PC-3 (cell line): ENCODE measurements at regions not wholly inside any gene's neighbourhood (a gene's known extent, or its start where the extent isn't known, plus 50 kb on each side); places are given as distances from the start of the nearest gene placed in this dataset.

Experiments used
- ATAC-seq: fragments of 200-7000 bp; cut with Tn5 transposase; 2 replicates; pipeline ENCODE4 v1.9.1; 2020; ENCODE audit warnings: mild to moderate bottlenecking, moderate library complexity
- BruUV-seq: library from RNA; stranded (reverse); fragments of 400-500 nt; replicated peaks from 2 replicates; lab custom pipeline; 2021; lab: Mats Ljungman, UMichigan
- CTCF ChIA-PET: fragments of 300-600 bp; sonication (Branson Sonifier 250); formaldehyde crosslinking; loops from one replicate; lab custom pipeline; 2022; ENCODE audit warnings: antibody characterized with exemption; lab: Charles Lee
- POLR2A ChIA-PET: fragments of 300-600 bp; sonication (Branson Sonifier 250); formaldehyde crosslinking; loops from one replicate; lab custom pipeline; 2022; ENCODE audit warnings: antibody characterized with exemption; ENCODE audit not compliant: unreplicated experiment; lab: Charles Lee
- DNase-seq: peaks from one replicate; pipeline ENCODE4 v3.0.0-alpha.2; 2015
- H2AFZ ChIP-seq: fragments of 300-600 bp; sonication (generic); 2 replicates; pipeline ENCODE4 v1.6.0; 2016; ENCODE audit warnings: antibody characterized with exemption, low read length
- H3F3A ChIP-seq: fragments of 300-600 bp; sonication (generic); one replicate; pipeline ENCODE4 v1.6.0; 2017; ENCODE audit warnings: antibody characterized with exemption, low read length, control low read depth, mild to moderate bottlenecking; ENCODE audit not compliant: unreplicated experiment
- H3K27ac ChIP-seq: fragments of 300-600 bp; sonication (generic); 2 replicates; pipeline ENCODE4 v1.5.1; 2016; ENCODE audit warnings: mild to moderate bottlenecking, low read length
- H3K27me3 ChIP-seq: fragments of 300-600 bp; sonication (generic); 2 replicates; pipeline ENCODE4 v1.6.1; 2016; ENCODE audit warnings: low read length, mixed read lengths
- H3K36me3 ChIP-seq: fragments of 300-600 bp; sonication (generic); 2 replicates; pipeline ENCODE4 v1.6.1; 2016; ENCODE audit warnings: low read depth, mixed run types, low read length, mixed read lengths
- H3K4me1 ChIP-seq: fragments of 300-600 bp; sonication (generic); 2 replicates; pipeline ENCODE4 v1.5.1; 2016; ENCODE audit warnings: low read length; ENCODE audit not compliant: insufficient read depth
- H3K4me2 ChIP-seq: fragments of 300-600 bp; sonication (generic); 2 replicates; pipeline ENCODE4 v1.6.0; 2016; ENCODE audit warnings: low read length
- H3K4me3 ChIP-seq: fragments of 300-600 bp; sonication (generic); 2 replicates; pipeline ENCODE4 v1.5.1; 2016; ENCODE audit warnings: mild to moderate bottlenecking, low read length, mixed read lengths
- H3K79me2 ChIP-seq: fragments of 300-600 bp; sonication (generic); 2 replicates; pipeline ENCODE4 v1.6.1; 2017; ENCODE audit warnings: low read length, mixed read lengths
- H3K9ac ChIP-seq: fragments of 300-600 bp; sonication (generic); 2 replicates; pipeline ENCODE4 v1.6.0; 2016; ENCODE audit warnings: mild to moderate bottlenecking, low read length
- H3K9me2 ChIP-seq: fragments of 300-600 bp; sonication (generic); replicated peaks from 2 replicates; pipeline ENCODE4 v1.6.1; 2016; ENCODE audit warnings: mixed run types, low read length, mixed read lengths
- H3K9me3 ChIP-seq: fragments of 300-600 bp; sonication (generic); 2 replicates; pipeline ENCODE4 v1.6.1; 2016; ENCODE audit warnings: low read length, mixed read lengths
- H4K20me1 ChIP-seq: fragments of 300-600 bp; sonication (generic); 2 replicates; pipeline ENCODE4 v1.6.1; 2016; ENCODE audit warnings: low read length, mixed read lengths
- CTCF ChIP-seq: fragments of 300-600 bp; sonication (generic); conservative IDR thresholded peaks from 2 replicates; pipeline ENCODE4 v1.5.1; 2017; ENCODE audit warnings: antibody characterized with exemption, low read depth, mild to moderate bottlenecking, low read length
- EZH2 ChIP-seq: fragments of 300-600 bp; sonication (generic); IDR thresholded peaks from one replicate; pipeline ENCODE4 v1.6.1; 2017; ENCODE audit warnings: antibody characterized with exemption, mild to moderate bottlenecking, low read length; ENCODE audit not compliant: unreplicated experiment
- EZH2phosphoT487 ChIP-seq: fragments of 300-600 bp; sonication (generic); IDR thresholded peaks from 2 replicates; pipeline ENCODE4 v1.6.1; 2018; ENCODE audit warnings: mild to moderate bottlenecking, antibody characterized with exemption, low read length, borderline replicate concordance
- intact Hi-C: fragments of 100-400 bp; cut with micrococcal nuclease; formaldehyde crosslinking; loops from 2 replicates; pipeline ENCODE4 v1.9.0; 2023

- no peaks in the 10 kb centered on the region for H4K20me1 ChIP-seq
- peaks cover 10% of the 10 kb centered on the region; the same call in 1 of the 2 replicates for H3K4me1 ChIP-seq
- H3K27ac ChIP-seq = no peak overlapping the region
- no peaks in the 10 kb centered on the region for H3K9me3 ChIP-seq
- no peak overlapping the region for H2AFZ ChIP-seq
- ChIA-PET POLR2A (no interaction called here), CTCF (no interaction called here)
- no TSS peak for BruUV-seq
- no peaks in the 10 kb centered on the region for H3F3A ChIP-seq
- ATAC-seq (no peak), DNase-seq (peak; percentile 56)
- no peaks in the 10 kb centered on the region for H3K9me2 ChIP-seq
- no peak for TF ChIP-seq EZH2phosphoT487
- TF ChIP-seq EZH2 = no peak
- TF ChIP-seq CTCF = no peak
- H3K36me3 ChIP-seq = no peaks in the 10 kb centered on the region
- intact Hi-C loops = loop anchor here (10.0 kb wide), 1 partner anchor 58 kb away; no protein-coding TSS in a partner anchor
- H3K9ac ChIP-seq = no peak overlapping the region
- no peaks in the 10 kb centered on the region for H3K79me2 ChIP-seq
- no peak overlapping the region for H3K4me2 ChIP-seq
- no peak overlapping the region for H3K4me3 ChIP-seq
- 0 out of 2 replicates have a peak, but pooled peaks cover 5% of the 10 kb centered on the region for H3K27me3 ChIP-seq
Measured at GRCh38 chr5:9852671-9853070, 222.5 kb upstream of the TAS2R1 start.

- ATAC-seq (peak; percentile 72), DNase-seq (peak; percentile 92)
- Histone ChIP-seq H3K9me3 (no peaks in the 10 kb centered on the region), H2AFZ (no peak overlapping the region), H3K9me2 (no peaks in the 10 kb centered on the region), H3K4me3 (no peak overlapping the region), H3K4me2 (no peak overlapping the region), H3F3A (no peaks in the 10 kb centered on the region), H4K20me1 (no peaks in the 10 kb centered on the region), H3K9ac (no peak overlapping the region), H3K36me3 (no peaks in the 10 kb centered on the region), H3K79me2 (no peaks in the 10 kb centered on the region), H3K27me3 (0 out of 2 replicates have a peak, but pooled peaks cover 5% of the 10 kb centered on the region), H3K27ac (no peak overlapping the region), H3K4me1 (peaks cover 10% of the 10 kb centered on the region; the same call in 1 of the 2 replicates)
- ChIA-PET CTCF (no interaction called here), POLR2A (no interaction called here)
- no peak for TF ChIP-seq EZH2phosphoT487
- TF ChIP-seq CTCF = peak; percentile 88
- no TSS peak for BruUV-seq
- intact Hi-C loops = loop anchor here (10.0 kb wide), 1 partner anchor 57 kb away; no protein-coding TSS in a partner anchor
Measured at GRCh38 chr5:9851458-9851857, 221.3 kb upstream of the TAS2R1 start.

GRCh38 chr5:9850456-9850855, 220.3 kb upstream of the TAS2R1 start:
- H3K36me3 ChIP-seq = no peaks in the 10 kb centered on the region
- 0 out of 2 replicates have a peak, but pooled peaks cover 5% of the 10 kb centered on the region for H3K27me3 ChIP-seq
- H3K4me1 ChIP-seq = peaks cover 10% of the 10 kb centered on the region; the same call in 1 of the 2 replicates
- H4K20me1 ChIP-seq = no peaks in the 10 kb centered on the region
- H3K27ac ChIP-seq = no peak overlapping the region
- DNase-seq (no peak), ATAC-seq (no peak)
- no peaks in the 10 kb centered on the region for H3K9me2 ChIP-seq
- POLR2A ChIA-PET = no interaction called here
- TF ChIP-seq CTCF (no peak), EZH2phosphoT487 (no peak), EZH2 (no peak)
- CTCF ChIA-PET = no interaction called here
- no peak overlapping the region for H3K9ac ChIP-seq
- no TSS peak for BruUV-seq
- no peaks in the 10 kb centered on the region for H3K9me3 ChIP-seq
- H3K79me2 ChIP-seq = no peaks in the 10 kb centered on the region
- H3F3A ChIP-seq = no peaks in the 10 kb centered on the region
- no peak overlapping the region for H2AFZ ChIP-seq
- H3K4me2 ChIP-seq = no peak overlapping the region
- H3K4me3 ChIP-seq = no peak overlapping the region
- intact Hi-C loops = loop anchor here (10.0 kb wide), 1 partner anchor 56 kb away; no protein-coding TSS in a partner anchor
